C4-2B (cell line): ENCODE measurements at regions not wholly inside any gene's neighbourhood (a gene's known extent, or its start where the extent isn't known, plus 50 kb on each side); places are given as distances from the start of the nearest gene placed in this dataset.

Experiments used
- ZFX ChIP-seq: fragments of 450-650 bp; IDR thresholded peaks from 2 replicates; pipeline ENCODE4 v1.6.1; 2017
- TF ChIP-seq, protein P1 (sequence below): fragments of 450-650 bp; conservative IDR thresholded peaks from 2 replicates; pipeline ENCODE4 v1.5.1; 2017; ENCODE audit warnings: mild to moderate bottlenecking

DNA sequence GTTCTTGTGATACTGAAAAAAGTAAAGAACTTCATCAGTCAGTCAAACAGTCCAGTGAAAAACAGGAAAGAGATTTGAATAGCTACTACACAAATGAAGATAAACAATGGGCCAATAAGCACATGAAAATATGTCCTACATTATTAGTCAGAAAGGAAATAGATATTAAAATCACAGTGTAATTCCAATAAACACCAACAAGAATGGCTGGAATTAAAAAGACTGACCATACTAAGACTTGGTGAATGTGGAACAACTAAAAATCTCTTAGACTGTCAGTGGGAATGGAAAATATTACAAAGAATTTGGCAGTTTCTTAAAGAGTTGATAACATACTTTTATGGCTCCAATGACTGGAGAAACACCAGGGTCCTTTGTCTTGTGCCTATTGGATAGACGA is 241.8 kb upstream of the USP24 start:
- TF ChIP-seq, protein P1, sequence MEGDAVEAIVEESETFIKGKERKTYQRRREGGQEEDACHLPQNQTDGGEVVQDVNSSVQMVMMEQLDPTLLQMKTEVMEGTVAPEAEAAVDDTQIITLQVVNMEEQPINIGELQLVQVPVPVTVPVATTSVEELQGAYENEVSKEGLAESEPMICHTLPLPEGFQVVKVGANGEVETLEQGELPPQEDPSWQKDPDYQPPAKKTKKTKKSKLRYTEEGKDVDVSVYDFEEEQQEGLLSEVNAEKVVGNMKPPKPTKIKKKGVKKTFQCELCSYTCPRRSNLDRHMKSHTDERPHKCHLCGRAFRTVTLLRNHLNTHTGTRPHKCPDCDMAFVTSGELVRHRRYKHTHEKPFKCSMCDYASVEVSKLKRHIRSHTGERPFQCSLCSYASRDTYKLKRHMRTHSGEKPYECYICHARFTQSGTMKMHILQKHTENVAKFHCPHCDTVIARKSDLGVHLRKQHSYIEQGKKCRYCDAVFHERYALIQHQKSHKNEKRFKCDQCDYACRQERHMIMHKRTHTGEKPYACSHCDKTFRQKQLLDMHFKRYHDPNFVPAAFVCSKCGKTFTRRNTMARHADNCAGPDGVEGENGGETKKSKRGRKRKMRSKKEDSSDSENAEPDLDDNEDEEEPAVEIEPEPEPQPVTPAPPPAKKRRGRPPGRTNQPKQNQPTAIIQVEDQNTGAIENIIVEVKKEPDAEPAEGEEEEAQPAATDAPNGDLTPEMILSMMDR, result no peak
- no peak for TF ChIP-seq ZFX
